Neuronal stem cell (in vitro differentiated cells): ENCODE measurements at regions not wholly inside any gene's neighbourhood (a gene's known extent, or its start where the extent isn't known, plus 50 kb on each side); places are given as distances from the start of the nearest gene placed in this dataset.
A peak's percentile ranks its signal among the peaks of the same experiment; 100 is the strongest.
"Not testable (repeated sequence)": the region's sequence is repeated elsewhere in the genome, so short reads cannot be mapped to it uniquely, and the experiment has no call there.

Experiments
- DNase-seq: peaks from one replicate; pipeline ENCODE4 v3.0.0-alpha.2; 2013; ENCODE audit warnings: low spot score
- H2AFZ ChIP-seq: one replicate; pipeline ENCODE4 v1.6.1; 2013; ENCODE audit warnings: mild to moderate bottlenecking, low read length, inconsistent platforms
- H2AK5ac ChIP-seq: 2 replicates; pipeline ENCODE4 v1.6.1; 2013; ENCODE audit warnings: low read depth, mild to moderate bottlenecking, inconsistent platforms, low read length, moderate library complexity, mixed read lengths
- H2BK120ac ChIP-seq: 2 replicates; pipeline ENCODE4 v1.6.1; 2013; ENCODE audit warnings: low read depth, mild to moderate bottlenecking, inconsistent platforms, low read length, moderate library complexity, mixed read lengths
- H2BK12ac ChIP-seq: one replicate; pipeline ENCODE4 v1.6.1; 2013; ENCODE audit warnings: low read length, inconsistent platforms
- H2BK15ac ChIP-seq: 2 replicates; pipeline ENCODE4 v1.6.1; 2013; ENCODE audit warnings: mild to moderate bottlenecking, low read length, inconsistent platforms, mixed read lengths
- H2BK5ac ChIP-seq: one replicate; pipeline ENCODE4 v1.6.1; 2013; ENCODE audit warnings: inconsistent platforms, mild to moderate bottlenecking, low read length, moderate library complexity
- H3K14ac ChIP-seq: one replicate; pipeline ENCODE4 v1.6.1; 2013; ENCODE audit warnings: low read length, inconsistent platforms
- H3K18ac ChIP-seq: 2 replicates; pipeline ENCODE4 v1.6.1; 2013; ENCODE audit warnings: low read length, inconsistent platforms
- H3K23ac ChIP-seq: 2 replicates; pipeline ENCODE4 v1.6.1; 2013; ENCODE audit warnings: low read depth, mild to moderate bottlenecking, mixed read lengths, low read length, inconsistent platforms; ENCODE audit not compliant: poor library complexity
- H3K27ac ChIP-seq: replicated peaks from 3 replicates; pipeline ENCODE4 v1.5.1; 2013; ENCODE audit warnings: low read length, inconsistent platforms
- H3K27me3 ChIP-seq, 3 experiments: 2 replicates each; pipeline ENCODE4 v1.6.1; 2013; ENCODE audit warnings: low read length in 3 of 3, mild to moderate bottlenecking in 2 of 3, inconsistent platforms in 1 of 3, low read depth in 1 of 3, mixed read lengths in 1 of 3, moderate library complexity in 1 of 3; ENCODE audit not compliant: control insufficient read depth in 3 of 3, insufficient read depth in 3 of 3
- H3K36me3 ChIP-seq, 2 donors: replicated peaks in 1 of 2; 2 replicates each; pipeline ENCODE4 v1.6.1; 2013; ENCODE audit warnings: low read length in 2 of 2; ENCODE audit not compliant: control insufficient read depth in 2 of 2, insufficient read depth in 2 of 2
- H3K4ac ChIP-seq: 2 replicates; pipeline ENCODE4 v1.6.1; 2013; ENCODE audit warnings: inconsistent platforms, mild to moderate bottlenecking, low read length, moderate library complexity
- H3K4me1 ChIP-seq, 2 donors: 1 replicate in 1 of 2; 2 replicates in 1 of 2; pipeline ENCODE4 v1.6.1; 2013; ENCODE audit warnings: low read length in 2 of 2, low read depth in 1 of 2; ENCODE audit not compliant: control insufficient read depth in 2 of 2, insufficient read depth in 1 of 2
- H3K4me2 ChIP-seq: one replicate; pipeline ENCODE4 v1.6.1; 2013; ENCODE audit warnings: mild to moderate bottlenecking, low read length, inconsistent platforms; ENCODE audit not compliant: insufficient read depth, poor library complexity, severe bottlenecking
- H3K4me3 ChIP-seq, 2 donors: 2 replicates each; pipeline ENCODE4 v1.5.1; 2013; ENCODE audit warnings: low read length in 2 of 2, mild to moderate bottlenecking in 2 of 2, inconsistent platforms in 1 of 2, moderate library complexity in 1 of 2
- H3K79me1 ChIP-seq: one replicate; pipeline ENCODE4 v1.6.1; 2013; ENCODE audit warnings: low read depth, mild to moderate bottlenecking, inconsistent platforms, low read length, moderate library complexity
- H3K9ac ChIP-seq: one replicate; pipeline ENCODE4 v1.6.1; 2013; ENCODE audit warnings: mild to moderate bottlenecking, low read depth, low read length, inconsistent platforms; ENCODE audit not compliant: poor library complexity
- H3K9me3 ChIP-seq, 2 donors: replicated peaks in 1 of 2; 2 replicates each; pipeline versions ENCODE3 to v1.6.1; 2013; ENCODE audit warnings: low read length in 2 of 2, mild to moderate bottlenecking in 2 of 2, inconsistent platforms in 1 of 2, low read depth in 1 of 2, mixed read lengths in 1 of 2, moderate library complexity in 1 of 2; ENCODE audit not compliant: control insufficient read depth in 2 of 2, insufficient read depth in 1 of 2
- H4K8ac ChIP-seq: one replicate; pipeline ENCODE4 v1.6.1; 2013; ENCODE audit warnings: low read depth, mild to moderate bottlenecking, inconsistent platforms, low read length, moderate library complexity
- H4K91ac ChIP-seq: one replicate; pipeline ENCODE4 v1.6.1; 2013; ENCODE audit warnings: low read length, low read depth, mild to moderate bottlenecking, inconsistent platforms; ENCODE audit not compliant: poor library complexity
- WGBS, 2 donors: extraction: QIAGEN DNeasy Blood & Tissue Kit; methylation state at CpG; one replicate each; pipeline ENCODE4 v1.1.7; 2013; ENCODE audit warnings: missing lambda C conversion rate in 2 of 2, mixed read lengths in 1 of 2; ENCODE audit not compliant: insufficient read length in 2 of 2, insufficient replicate concordance in 1 of 2; ENCODE audit errors: extremely low coverage in 2 of 2; 5-methylcytosine and 5-hydroxymethylcytosine counted together

DNA sequence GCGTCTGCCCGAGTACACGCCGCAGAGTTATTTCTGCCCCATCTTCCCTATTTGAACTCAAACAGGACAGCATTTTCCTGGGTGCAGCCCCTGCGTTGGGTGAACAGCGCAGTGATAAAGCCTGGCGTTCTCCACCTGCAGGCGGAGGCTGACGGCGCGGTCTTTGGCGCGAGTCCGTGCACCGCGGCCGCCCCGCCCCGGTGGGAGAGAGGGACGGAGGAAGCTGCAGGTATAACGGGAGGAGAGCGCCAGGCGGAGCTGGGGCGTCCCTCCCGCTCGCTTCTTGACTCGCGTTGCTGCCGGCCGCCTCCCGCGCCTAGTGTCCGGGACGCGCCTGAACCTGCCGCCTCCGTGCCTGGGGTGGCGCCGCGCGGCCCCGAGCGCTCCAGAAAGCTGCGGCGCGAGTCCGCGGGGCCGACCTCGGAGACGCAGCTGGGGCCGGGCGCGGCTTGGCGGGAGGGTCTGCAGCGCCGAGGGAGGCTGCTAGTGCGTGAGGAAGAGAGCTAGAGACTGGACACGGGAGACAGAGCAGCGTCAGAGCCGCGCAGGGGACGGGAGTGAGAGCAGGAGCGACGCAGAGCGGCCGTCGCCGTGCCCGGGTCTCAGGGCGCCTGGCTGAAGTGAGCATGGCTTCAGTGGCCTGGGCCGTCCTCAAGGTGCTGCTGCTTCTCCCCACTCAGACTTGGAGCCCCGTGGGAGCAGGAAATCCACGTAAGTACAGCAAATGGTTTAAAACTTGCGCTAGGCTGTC lies 140.7 kb downstream of the SPATA31A7 start:
- not testable (repeated sequence) for H3K4me1 ChIP-seq, H4K91ac ChIP-seq, H2AFZ ChIP-seq, H3K14ac ChIP-seq, DNase-seq, H3K9me3 ChIP-seq, H3K4ac ChIP-seq, H4K8ac ChIP-seq, H2AK5ac ChIP-seq, H3K27me3 ChIP-seq, H3K36me3 ChIP-seq, H2BK5ac ChIP-seq, H2BK120ac ChIP-seq, H3K18ac ChIP-seq, H3K4me2 ChIP-seq, H3K79me1 ChIP-seq, H3K27ac ChIP-seq, H2BK15ac ChIP-seq, H3K23ac ChIP-seq, H2BK12ac ChIP-seq
- WGBS, 2 donors: no CpG with 5 or more reads among the region's 75 CpGs
- H3K9ac ChIP-seq: peak overlapping the region; percentile 44
- H3K4me3 ChIP-seq: peak overlapping the region; percentile 32 to 72

DNA sequence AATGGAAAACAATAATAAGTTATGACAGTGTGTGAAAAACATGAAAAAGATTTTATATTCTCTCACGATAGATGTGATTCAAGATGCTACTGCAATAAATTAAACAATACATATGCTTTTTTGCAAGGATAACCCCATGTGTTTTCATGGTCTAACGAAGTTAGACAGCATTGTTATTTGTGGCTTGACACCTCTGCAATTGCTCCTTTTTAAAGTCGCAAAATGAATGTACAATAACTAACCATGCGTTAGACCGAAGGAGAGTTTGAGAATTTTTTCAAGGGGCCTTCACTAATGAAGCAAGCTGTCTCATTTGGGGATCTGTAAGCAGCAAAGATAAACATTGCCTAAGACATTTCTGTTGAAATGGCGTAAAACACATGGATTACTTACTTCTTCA lies 167.1 kb downstream of the SPATA31A7 start:
- not testable (repeated sequence) for H3K23ac ChIP-seq, H3K9me3 ChIP-seq, H2AK5ac ChIP-seq, H3K14ac ChIP-seq, DNase-seq, H3K79me1 ChIP-seq, H2BK5ac ChIP-seq, H4K91ac ChIP-seq, H4K8ac ChIP-seq, H3K4me1 ChIP-seq, H3K4me2 ChIP-seq, H3K27ac ChIP-seq, H2AFZ ChIP-seq, H3K36me3 ChIP-seq, H2BK120ac ChIP-seq, H3K18ac ChIP-seq, H3K4ac ChIP-seq, H2BK12ac ChIP-seq, H3K4me3 ChIP-seq, H2BK15ac ChIP-seq, H3K9ac ChIP-seq, H3K27me3 ChIP-seq
- WGBS, 2 donors: no CpG with 5 or more reads among the region's 6 CpGs

DNA sequence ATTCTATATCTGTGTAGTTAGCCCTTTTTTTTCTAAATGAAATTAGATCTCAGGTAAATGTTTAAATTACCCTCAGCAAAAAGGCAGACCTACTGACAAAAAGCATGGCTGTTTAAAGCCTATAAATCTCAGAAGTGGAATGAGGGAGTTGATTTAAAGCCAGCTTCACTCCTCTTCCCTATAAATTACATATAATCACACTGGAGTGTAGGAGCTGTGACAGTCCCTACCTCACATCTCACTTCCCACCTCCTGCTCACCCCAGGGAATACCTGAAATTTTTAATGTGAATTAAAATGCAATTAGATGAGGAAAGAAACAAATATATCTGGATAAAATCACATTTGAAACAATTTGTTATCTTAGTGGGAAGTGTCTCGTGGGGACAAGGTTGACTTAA lies 184.6 kb downstream of the SPATA31A7 start:
- H3K27me3 ChIP-seq, DNase-seq, H3K4me2 ChIP-seq, H2AFZ ChIP-seq, H3K9me3 ChIP-seq, H4K8ac ChIP-seq, H3K14ac ChIP-seq, H2BK15ac ChIP-seq, H3K9ac ChIP-seq, H4K91ac ChIP-seq, H3K36me3 ChIP-seq, H2BK5ac ChIP-seq, H3K23ac ChIP-seq, H3K27ac ChIP-seq, H2AK5ac ChIP-seq, H2BK12ac ChIP-seq, H3K4me3 ChIP-seq, H3K79me1 ChIP-seq, H3K4ac ChIP-seq, H2BK120ac ChIP-seq, H3K18ac ChIP-seq, H3K4me1 ChIP-seq: not testable (repeated sequence)
- no CpG with 5 or more reads among the region's 1 CpG for WGBS, 2 donors

GRCh38 chr9:61376159-61376558 lies 186.3 kb downstream of the SPATA31A7 start:
- WGBS, 2 donors: no CpG with 5 or more reads among the region's 4 CpGs
- H3K27me3 ChIP-seq: not testable (repeated sequence)

More at GRCh38 chr9:61376159-61376558, 186.3 kb downstream of the SPATA31A7 start:
- not testable (repeated sequence) for H2AFZ ChIP-seq, H3K4me2 ChIP-seq, H3K18ac ChIP-seq, H3K14ac ChIP-seq, H2BK5ac ChIP-seq, H3K23ac ChIP-seq, H4K8ac ChIP-seq, H3K9me3 ChIP-seq, H3K79me1 ChIP-seq, H3K4ac ChIP-seq, H3K4me3 ChIP-seq, H3K36me3 ChIP-seq, H2BK15ac ChIP-seq, H2BK12ac ChIP-seq, H3K9ac ChIP-seq, DNase-seq, H3K4me1 ChIP-seq, H3K27ac ChIP-seq, H2AK5ac ChIP-seq, H2BK120ac ChIP-seq, H4K91ac ChIP-seq
